K562 (cell line): ENCODE measurements at regions not wholly inside any gene's neighbourhood (a gene's known extent, or its start where the extent isn't known, plus 50 kb on each side); places are given as distances from the start of the nearest gene placed in this dataset.

Experiments used
- ATAC-seq: fragments of 200-7000 bp; cut with Tn5 transposase; 3 replicates; pipeline ENCODE4 v1.9.1; 2020; ENCODE audit warnings: moderate library complexity
- BruUV-seq: library from RNA; stranded (reverse); fragments of 400-500 nt; replicated peaks from 2 replicates; lab custom pipeline; 2021; lab: Mats Ljungman, UMichigan
- CTCF ChIA-PET: fragments of 300-600 bp; formaldehyde crosslinking; extraction: SDS; loops from one replicate; lab custom pipeline; 2021; ENCODE audit warnings: low intra/inter-chr PET ratio; lab: Yijun Ruan, JAX
- POLR2A ChIA-PET: fragments of 300-600, 350-650 bp; sonication (Branson Sonifier 250); formaldehyde crosslinking; extraction: SDS; loops from one replicate; lab custom pipeline; 2021; ENCODE audit warnings: antibody characterized with exemption, inconsistent platforms; lab: Yijun Ruan, JAX
- DNase-seq, 4 experiments: peaks; one replicate each; pipeline versions ENCODE4 v3.0.0 to v3.0.0-alpha.2; 2011 to 2018; ENCODE audit warnings: low spot score in 3 of 4, mixed read lengths in 3 of 4; ENCODE audit errors: extremely low read depth in 1 of 4
- FAIRE-seq: peaks from 2 replicates; lab custom pipeline; 2011; peaks lifted over from hg19 to GRCh38; lab: Jason Lieb, UNC
- H2AFZ ChIP-seq: 2 replicates; pipeline ENCODE4 v1.6.0; 2011; ENCODE audit warnings: low read depth, low read length, control low read depth, inconsistent platforms
- H3K27ac ChIP-seq: fragments of 200-600 bp; 3 replicates; pipeline ENCODE4 v1.8.0; 2011; ENCODE audit warnings: low read depth, mild to moderate bottlenecking, control low read depth, inconsistent platforms, low read length, moderate library complexity, mixed read lengths; ENCODE audit errors: extremely low read depth
- H3K27me3 ChIP-seq, 2 experiments: fragments of 300-600 bp in 1 of 2; 2 replicates in 1 of 2; 3 replicates in 1 of 2; pipeline versions ENCODE4 v1.6.0 to v1.8.0; 2011; ENCODE audit warnings: inconsistent platforms in 2 of 2, low read length in 2 of 2, mild to moderate bottlenecking in 1 of 2, mixed read lengths in 1 of 2, moderate library complexity in 1 of 2; ENCODE audit not compliant: control insufficient read depth in 2 of 2, insufficient read depth in 2 of 2
- H3K36me3 ChIP-seq: fragments of 300-600 bp; 3 replicates; pipeline ENCODE4 v1.8.0; 2011; ENCODE audit warnings: mild to moderate bottlenecking, low read length, inconsistent platforms; ENCODE audit not compliant: control insufficient read depth, insufficient read depth
- H3K4me1 ChIP-seq, 2 experiments: fragments of 200-600 bp in 1 of 2; replicated peaks in 1 of 2; 2 replicates in 1 of 2; 3 replicates in 1 of 2; pipeline versions ENCODE4 v1.5.1 to v1.8.0; 2011; ENCODE audit warnings: inconsistent platforms in 2 of 2, low read length in 2 of 2, mild to moderate bottlenecking in 1 of 2, mixed read lengths in 1 of 2, moderate library complexity in 1 of 2; ENCODE audit not compliant: control insufficient read depth in 2 of 2, insufficient read depth in 2 of 2
- H3K4me2 ChIP-seq: 2 replicates; pipeline ENCODE4 v1.6.1; 2011; ENCODE audit warnings: low read length, control low read depth, inconsistent platforms, mixed read lengths; ENCODE audit not compliant: insufficient read depth
- H3K4me3 ChIP-seq: fragments of 200-600 bp; sonication (generic), shearing (Covaris generic); 2 replicates; pipeline ENCODE4 v1.5.1; 2016; ENCODE audit warnings: control low read depth, inconsistent platforms
- H3K79me2 ChIP-seq: fragments of 200-600 bp; 3 replicates; pipeline ENCODE4 v1.8.0; 2011; ENCODE audit warnings: low read length, inconsistent platforms; ENCODE audit not compliant: control insufficient read depth, insufficient read depth
- H3K9ac ChIP-seq, 2 experiments: 2 replicates each; pipeline versions ENCODE4 v1.6.0 to v1.6.1; 2011; ENCODE audit warnings: low read depth in 2 of 2, low read length in 2 of 2, control low read depth in 1 of 2, inconsistent platforms in 1 of 2, mild to moderate bottlenecking in 1 of 2, mixed read lengths in 1 of 2; ENCODE audit not compliant: insufficient read depth in 1 of 2
- H3K9me1 ChIP-seq: one replicate; pipeline ENCODE4 v1.6.0; 2011; ENCODE audit warnings: inconsistent platforms, mild to moderate bottlenecking, low read length, moderate library complexity; ENCODE audit not compliant: control insufficient read depth, insufficient read depth
- H3K9me3 ChIP-seq: replicated peaks from 2 replicates; pipeline ENCODE4 v1.5.1; 2011; ENCODE audit warnings: low read depth, low read length, inconsistent platforms; ENCODE audit not compliant: control insufficient read depth, insufficient read depth
- H4K20me1 ChIP-seq: replicated peaks from 2 replicates; pipeline ENCODE4 v1.6.1; 2011; ENCODE audit warnings: low read length, inconsistent platforms, mixed read lengths; ENCODE audit not compliant: control insufficient read depth, insufficient read depth
- ARID1B ChIP-seq: fragments of 450-650 bp; IDR thresholded peaks from 2 replicates; pipeline ENCODE4 v1.6.1; 2016; ENCODE audit warnings: antibody characterized with exemption, mild to moderate bottlenecking, inconsistent platforms
- ARNT ChIP-seq, 2 experiments: fragments of 450-650 bp; IDR thresholded peaks; 2 replicates each; pipeline ENCODE4 v1.6.1; 2016; ENCODE audit warnings: mild to moderate bottlenecking in 1 of 2
- CREB1 ChIP-seq, 2 experiments: sonication (generic) in 1 of 2; formaldehyde crosslinking in 1 of 2; IDR thresholded peaks; 2 replicates each; pipeline versions ENCODE4 v1.6.1 to v1.8.0; 2012 to 2022; ENCODE audit warnings: inconsistent platforms in 1 of 2, mild to moderate bottlenecking in 1 of 2, missing genetic modification reagents in 1 of 2, moderate library complexity in 1 of 2
- EP300 ChIP-seq: IDR thresholded peaks from 2 replicates; pipeline ENCODE4 v1.6.1; 2012; ENCODE audit warnings: low read length, improper control_type of control experiment
- FOXA1 ChIP-seq: fragments of 450-650 bp; IDR thresholded peaks from 2 replicates; pipeline ENCODE4 v1.6.1; 2016; ENCODE audit warnings: mild to moderate bottlenecking, borderline replicate concordance
- GABPB1 ChIP-seq: sonication (generic); formaldehyde crosslinking; IDR thresholded peaks from 2 replicates; pipeline ENCODE4 v1.8.0; 2022; ENCODE audit warnings: mild to moderate bottlenecking, missing genetic modification reagents
- HLTF ChIP-seq: fragments of 450-650 bp; IDR thresholded peaks from 2 replicates; pipeline ENCODE4 v1.6.1; 2016
- KDM5B ChIP-seq: fragments of 200-600 bp; sonication (generic); IDR thresholded peaks from 2 replicates; pipeline ENCODE4 v1.6.1; 2012; ENCODE audit warnings: low read depth, mild to moderate bottlenecking, moderate library complexity, low read length, control low read depth, inconsistent platforms; ENCODE audit not compliant: insufficient replicate concordance
- PHF21A ChIP-seq: fragments of 450-650 bp; IDR thresholded peaks from 2 replicates; pipeline ENCODE4 v1.6.1; 2017; ENCODE audit warnings: low read depth, borderline replicate concordance
- PRPF4 ChIP-seq: fragments of 200-400 bp; formaldehyde crosslinking; IDR thresholded peaks from one replicate; pipeline ENCODE4 v1.6.1; 2017; ENCODE audit warnings: low read length, low read depth, mild to moderate bottlenecking; ENCODE audit not compliant: insufficient read depth, poor library complexity, severe bottlenecking
- RBM17 ChIP-seq: fragments of 200-400 bp; formaldehyde crosslinking; IDR thresholded peaks from 2 replicates; pipeline ENCODE4 v1.6.1; 2017; ENCODE audit warnings: low read depth, mild to moderate bottlenecking, low read length, borderline replicate concordance
- SMAD2 ChIP-seq: fragments of 150-350 bp; IDR thresholded peaks from 2 replicates; pipeline ENCODE4 v1.6.1; 2014; ENCODE audit warnings: low read depth, mild to moderate bottlenecking, low read length
- ZNF282 ChIP-seq: sonication (generic); formaldehyde crosslinking; IDR thresholded peaks from 2 replicates; pipeline ENCODE4 v1.8.1; 2023; ENCODE audit warnings: missing genetic modification reagents
- WGBS: fragments of 100-300 bp; shearing (Covaris generic); methylation state at CpG from one replicate; pipeline ENCODE4 v1.1.6; 2016; ENCODE audit warnings: low coverage, mixed read lengths; ENCODE audit not compliant: insufficient coverage; ENCODE audit errors: missing lambda C conversion rate; 5-methylcytosine and 5-hydroxymethylcytosine counted together
- in situ Hi-C: fragments of 300-500 bp; cut with MboI; formaldehyde crosslinking; loops from 4 replicates; pipeline ENCODE4 v1.15.0; 2018; ENCODE audit warnings: inconsistent platforms, mixed read lengths
- intact Hi-C: fragments of 100-400 bp; cut with micrococcal nuclease; formaldehyde crosslinking; loops from 2 replicates; pipeline ENCODE4 v1.14.2; 2022
- TF ChIP-seq, protein P1 (sequence below): fragments of 450-650 bp; IDR thresholded peaks from one replicate; pipeline ENCODE4 v1.6.1; 2018; ENCODE audit warnings: mild to moderate bottlenecking, moderate library complexity; ENCODE audit not compliant: partially characterized antibody

GRCh38 chr4:34643476-34643875, 1600.8 kb downstream of the ARAP2 start (continued):
- no peak for TF ChIP-seq HLTF

GRCh38 chr4:34644579-34645115, 1599.7 kb downstream of the ARAP2 start:
- WGBS = 0% methylated on average over 4 of the region's 4 CpGs
- BruUV-seq = no TSS peak
- Histone ChIP-seq H4K20me1 (no peaks in the 10 kb centered on the region), H3K27me3 (no peaks in the 10 kb centered on the region), H3K9ac (no peak overlapping the region), H2AFZ (no peak overlapping the region), H3K9me3 (no peaks in the 10 kb centered on the region), H3K9me1 (no peaks in the 10 kb centered on the region), H3K27ac (no peak overlapping the region), H3K4me3 (no peak overlapping the region), H3K4me1 (no peaks in the 10 kb centered on the region), H3K36me3 (no peaks in the 10 kb centered on the region), H3K79me2 (no peaks in the 10 kb centered on the region), H3K4me2 (no peak overlapping the region)
- ChIA-PET POLR2A (no interaction called here), CTCF (no interaction called here)
- no peak for DNase-seq
- no peak for FAIRE-seq
- TF ChIP-seq EP300 (no peak), FOXA1 (no peak), PRPF4 (no peak)
- in situ Hi-C loops (no loop called here), intact Hi-C loops (no loop called here)
- ATAC-seq = no peak

DNA sequence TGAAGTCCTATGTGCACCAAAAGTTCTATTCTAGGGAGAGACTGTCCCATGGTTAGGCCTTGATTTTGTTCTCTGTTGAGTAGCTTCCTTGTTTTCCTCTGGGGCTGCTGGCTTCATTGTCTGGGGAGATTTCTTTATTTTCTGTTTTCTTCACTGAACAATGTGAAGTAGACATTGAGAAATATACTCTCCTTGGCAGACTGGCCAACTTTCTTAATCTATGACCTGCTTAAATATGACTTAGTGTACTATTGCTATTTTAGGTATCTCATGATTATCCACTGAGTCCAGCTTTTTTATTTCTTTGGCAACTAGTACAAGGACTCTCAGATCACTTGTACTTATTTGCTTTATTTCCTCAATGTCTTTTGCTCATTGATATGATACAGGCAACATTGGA, 1594.6 kb downstream of the ARAP2 start:
- Histone ChIP-seq H3K9ac (no peak overlapping the region), H3K36me3 (no peaks in the 10 kb centered on the region), H3K9me3 (no peaks in the 10 kb centered on the region), H3K9me1 (no peaks in the 10 kb centered on the region), H3K27me3 (no peaks in the 10 kb centered on the region), H3K4me1 (no peaks in the 10 kb centered on the region), H3K4me3 (no peak overlapping the region), H3K27ac (no peak overlapping the region), H2AFZ (no peak overlapping the region), H3K79me2 (no peaks in the 10 kb centered on the region), H3K4me2 (no peak overlapping the region), H4K20me1 (no peaks in the 10 kb centered on the region)
- no peak for TF ChIP-seq ARID1B
- TF ChIP-seq CREB1 (IDR thresholded peaks at IDR 0.05) = no peak
- no peak for TF ChIP-seq CREB1 (CRISPR knock-in tag; IDR thresholded peaks at IDR 0.05)
- TF ChIP-seq RBM17 = no peak
- no peak for TF ChIP-seq KDM5B
- TF ChIP-seq ZNF282 (CRISPR knock-in tag) = no peak
- no peak for TF ChIP-seq GABPB1
- TF ChIP-seq, protein P1, sequence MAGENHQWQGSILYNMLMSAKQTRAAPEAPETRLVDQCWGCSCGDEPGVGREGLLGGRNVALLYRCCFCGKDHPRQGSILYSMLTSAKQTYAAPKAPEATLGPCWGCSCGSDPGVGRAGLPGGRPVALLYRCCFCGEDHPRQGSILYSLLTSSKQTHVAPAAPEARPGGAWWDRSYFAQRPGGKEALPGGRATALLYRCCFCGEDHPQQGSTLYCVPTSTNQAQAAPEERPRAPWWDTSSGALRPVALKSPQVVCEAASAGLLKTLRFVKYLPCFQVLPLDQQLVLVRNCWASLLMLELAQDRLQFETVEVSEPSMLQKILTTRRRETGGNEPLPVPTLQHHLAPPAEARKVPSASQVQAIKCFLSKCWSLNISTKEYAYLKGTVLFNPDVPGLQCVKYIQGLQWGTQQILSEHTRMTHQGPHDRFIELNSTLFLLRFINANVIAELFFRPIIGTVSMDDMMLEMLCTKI = no peak
- no peak for TF ChIP-seq ARNT (IDR thresholded peaks at IDR 0.05)
- TF ChIP-seq PHF21A = no peak
- no peak for TF ChIP-seq SMAD2
- ChIA-PET POLR2A (no interaction called here), CTCF (no interaction called here)
- no TSS peak for BruUV-seq
- in situ Hi-C loops (no loop called here), intact Hi-C loops (no loop called here)
- ATAC-seq (no peak), FAIRE-seq (no peak), DNase-seq (no peak)
